ENCODE measurements at regions not wholly inside any gene's neighbourhood (a gene's known extent, or its start where the extent isn't known, plus 50 kb on each side); places are given as distances from the start of the nearest gene placed in this dataset.

GRCh38 chr2:228245601-228246000 is 64.1 kb upstream of the SPHKAP start:
- Histone ChIP-seq H3K9me3 (replicated peaks; ENCODE audit: low read length) (no peaks in the 10 kb centered on the region), H3K4me2 (ENCODE audit: low read length) (no peak overlapping the region), H3K4me3 (ENCODE audit: low read length) (no peak overlapping the region), H3K27me3 (ENCODE audit: control insufficient read depth, insufficient read depth, low read length) (no peaks in the 10 kb centered on the region), H3K36me3 (ENCODE audit: insufficient read depth, low read length) (no peaks in the 10 kb centered on the region), H3K9ac (ENCODE audit: low read depth, low read length) (no peak overlapping the region), H3K4me1 (ENCODE audit: control insufficient read depth, insufficient read depth, low read length) (no peaks in the 10 kb centered on the region)

- Histone ChIP-seq H3K4me2 (ENCODE audit: low read length) (no peak overlapping the region), H3K9ac (ENCODE audit: low read depth, low read length) (no peak overlapping the region), H3K36me3 (ENCODE audit: insufficient read depth, low read length) (no peaks in the 10 kb centered on the region), H3K4me1 (ENCODE audit: control insufficient read depth, insufficient read depth, low read length) (no peaks in the 10 kb centered on the region), H3K9me3 (replicated peaks; ENCODE audit: low read length) (no peaks in the 10 kb centered on the region), H3K4me3 (ENCODE audit: low read length) (no peak overlapping the region), H3K27me3 (ENCODE audit: control insufficient read depth, insufficient read depth, low read length) (no peaks in the 10 kb centered on the region)
Measured at GRCh38 chr2:228242591-228242990, 61.1 kb upstream of the SPHKAP start.

GRCh38 chr2:228239907-228240561 is 58.5 kb upstream of the SPHKAP start:
- Histone ChIP-seq H3K9ac (ENCODE audit: low read depth, low read length) (no peak overlapping the region), H3K36me3 (ENCODE audit: insufficient read depth, low read length) (no peaks in the 10 kb centered on the region), H3K4me1 (ENCODE audit: control insufficient read depth, insufficient read depth, low read length) (no peaks in the 10 kb centered on the region), H3K4me2 (ENCODE audit: low read length) (no peak overlapping the region), H3K27me3 (ENCODE audit: control insufficient read depth, insufficient read depth, low read length) (no peaks in the 10 kb centered on the region), H3K9me3 (replicated peaks; ENCODE audit: low read length) (no peaks in the 10 kb centered on the region), H3K4me3 (ENCODE audit: low read length) (no peak overlapping the region)

GRCh38 chr2:228239207-228239906 is 57.9 kb upstream of the SPHKAP start:
- Histone ChIP-seq H3K27me3 (ENCODE audit: control insufficient read depth, insufficient read depth, low read length) (no peaks in the 10 kb centered on the region), H3K4me1 (ENCODE audit: control insufficient read depth, insufficient read depth, low read length) (no peaks in the 10 kb centered on the region), H3K4me3 (ENCODE audit: low read length) (no peak overlapping the region), H3K9ac (ENCODE audit: low read depth, low read length) (no peak overlapping the region), H3K36me3 (ENCODE audit: insufficient read depth, low read length) (no peaks in the 10 kb centered on the region), H3K9me3 (replicated peaks; ENCODE audit: low read length) (no peaks in the 10 kb centered on the region), H3K4me2 (ENCODE audit: low read length) (no peak overlapping the region)
